Ishikawa (cell line): ENCODE measurements at regions not wholly inside any gene's neighbourhood (a gene's known extent, or its start where the extent isn't known, plus 50 kb on each side); places are given as distances from the start of the nearest gene placed in this dataset.

ENCODE experiments used
- CEBPB ChIP-seq: IDR thresholded peaks from 2 replicates; pipeline ENCODE4 v1.6.1; 2012
- CREB1 ChIP-seq: IDR thresholded peaks from 2 replicates; pipeline ENCODE4 v1.6.1; 2012; ENCODE audit warnings: low read depth
- EGR1 ChIP-seq: IDR thresholded peaks from 2 replicates; pipeline ENCODE4 v1.6.1; 2012
- EP300 ChIP-seq: IDR thresholded peaks from 2 replicates; pipeline ENCODE4 v1.6.1; 2012; ENCODE audit warnings: borderline replicate concordance
- FOXM1 ChIP-seq: IDR thresholded peaks from 2 replicates; pipeline ENCODE4 v1.6.1; 2012; ENCODE audit warnings: low read depth, borderline replicate concordance
- MAX ChIP-seq: IDR thresholded peaks from 2 replicates; pipeline ENCODE4 v1.6.1; 2012
- NFIC ChIP-seq: IDR thresholded peaks from 2 replicates; pipeline ENCODE4 v1.6.1; 2012
- RAD21 ChIP-seq: IDR thresholded peaks from 2 replicates; pipeline ENCODE4 v1.6.1; 2012; ENCODE audit warnings: low read depth
- REST ChIP-seq: IDR thresholded peaks from 2 replicates; pipeline ENCODE4 v1.6.1; 2012; ENCODE audit warnings: low read depth, mild to moderate bottlenecking
- TAF1 ChIP-seq: IDR thresholded peaks from 2 replicates; pipeline ENCODE4 v1.6.1; 2012; ENCODE audit warnings: low read depth, mild to moderate bottlenecking
- TCF12 ChIP-seq: IDR thresholded peaks from 2 replicates; pipeline ENCODE4 v1.6.1; 2012; ENCODE audit warnings: low read depth
- TEAD4 ChIP-seq: IDR thresholded peaks from 2 replicates; pipeline ENCODE4 v1.6.1; 2012
- USF1 ChIP-seq: IDR thresholded peaks from 2 replicates; pipeline ENCODE4 v1.6.1; 2012
- YY1 ChIP-seq: IDR thresholded peaks from 2 replicates; pipeline ENCODE4 v1.6.1; 2012; ENCODE audit warnings: low read depth
- ZBTB7A ChIP-seq: IDR thresholded peaks from 2 replicates; pipeline ENCODE4 v1.6.1; 2012; ENCODE audit warnings: low read depth

- TF ChIP-seq YY1 = no peak
- TF ChIP-seq EGR1 = no peak
- TF ChIP-seq MAX = no peak
- no peak for TF ChIP-seq NFIC
- TF ChIP-seq ZBTB7A = no peak
- TF ChIP-seq TCF12 = no peak
- no peak for TF ChIP-seq REST
- TF ChIP-seq EP300 = no peak
- TF ChIP-seq CEBPB = no peak
- TF ChIP-seq CREB1 = no peak
- TF ChIP-seq RAD21 = no peak
- TF ChIP-seq FOXM1 = no peak
- no peak for TF ChIP-seq TAF1
- TF ChIP-seq TEAD4 = no peak
- TF ChIP-seq USF1 = no peak
These were observed 183.1 kb upstream of the FBXO33 start for GRCh38 chr14:39615352-39615751.

GRCh38 chr14:39614297-39614923, 182.2 kb upstream of the FBXO33 start:
- TF ChIP-seq EP300 (no peak), EGR1 (no peak), YY1 (no peak), FOXM1 (no peak), NFIC (no peak), CREB1 (no peak), TAF1 (no peak), USF1 (no peak), ZBTB7A (no peak), TCF12 (no peak), RAD21 (no peak), MAX (no peak)

GRCh38 chr14:39609119-39609518, 176.9 kb upstream of the FBXO33 start:
- TF ChIP-seq TCF12 (no peak), RAD21 (no peak), MAX (no peak), ZBTB7A (no peak), TAF1 (no peak), CEBPB (no peak), TEAD4 (no peak), REST (no peak), CREB1 (no peak), FOXM1 (no peak), NFIC (no peak)

- TF ChIP-seq REST = no peak
- TF ChIP-seq EGR1 = no peak
- TF ChIP-seq ZBTB7A = no peak
These were observed 175.7 kb upstream of the FBXO33 start for GRCh38 chr14:39607978-39608377.

- no peak for TF ChIP-seq ZBTB7A
These were observed 171.7 kb upstream of the FBXO33 start for GRCh38 chr14:39603942-39604341.
